SK-N-SH (cell line): ENCODE measurements at regions not wholly inside any gene's neighbourhood (a gene's known extent, or its start where the extent isn't known, plus 50 kb on each side); places are given as distances from the start of the nearest gene placed in this dataset.

Experiments
- MXI1 ChIP-seq: IDR thresholded peaks from 2 replicates; pipeline ENCODE4 v1.6.1; 2012; ENCODE audit warnings: mild to moderate bottlenecking, low read depth, low read length, improper control_type of control experiment
- POLR2AphosphoS5 ChIP-seq: IDR thresholded peaks from 2 replicates; pipeline ENCODE4 v1.6.1; 2012; ENCODE audit warnings: low read depth, low read length
- TF ChIP-seq, protein P1 (sequence below): IDR thresholded peaks from 2 replicates; pipeline ENCODE4 v1.4.0; 2012; ENCODE audit warnings: low read depth, borderline replicate concordance
- TF ChIP-seq, protein P2 (sequence below): fragments of 200-600 bp; sonication (generic); IDR thresholded peaks from 2 replicates; pipeline ENCODE4 v1.6.1; 2017; ENCODE audit warnings: antibody characterized with exemption, mild to moderate bottlenecking, moderate library complexity
- TF ChIP-seq, protein P3 (sequence below): IDR thresholded peaks from 2 replicates; pipeline ENCODE4; 2012
- TF ChIP-seq, protein P4 (sequence below): IDR thresholded peaks from 2 replicates; pipeline ENCODE4 v1.6.1; 2012; ENCODE audit warnings: mild to moderate bottlenecking, low read depth, low read length, moderate library complexity

DNA sequence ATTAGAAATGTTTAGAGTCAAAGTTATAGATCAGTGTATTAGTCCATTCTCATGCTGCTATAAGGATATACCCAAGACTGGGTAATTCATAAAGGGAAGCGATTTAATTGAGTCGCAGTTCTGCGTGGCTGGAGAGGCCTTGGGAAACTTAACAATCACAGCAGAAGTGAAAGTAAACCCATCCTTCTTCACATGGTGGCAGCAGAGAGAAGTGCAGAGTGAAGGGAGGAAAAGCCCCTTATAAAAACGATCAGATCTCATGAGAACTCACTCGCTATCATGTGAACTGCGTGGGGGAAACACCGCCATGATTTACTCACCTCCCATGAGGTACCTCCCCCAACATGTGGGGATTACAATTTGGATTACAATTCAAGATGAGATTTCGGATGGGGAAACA is 871.5 kb downstream of the DIPK2A start:
- TF ChIP-seq, protein P1, sequence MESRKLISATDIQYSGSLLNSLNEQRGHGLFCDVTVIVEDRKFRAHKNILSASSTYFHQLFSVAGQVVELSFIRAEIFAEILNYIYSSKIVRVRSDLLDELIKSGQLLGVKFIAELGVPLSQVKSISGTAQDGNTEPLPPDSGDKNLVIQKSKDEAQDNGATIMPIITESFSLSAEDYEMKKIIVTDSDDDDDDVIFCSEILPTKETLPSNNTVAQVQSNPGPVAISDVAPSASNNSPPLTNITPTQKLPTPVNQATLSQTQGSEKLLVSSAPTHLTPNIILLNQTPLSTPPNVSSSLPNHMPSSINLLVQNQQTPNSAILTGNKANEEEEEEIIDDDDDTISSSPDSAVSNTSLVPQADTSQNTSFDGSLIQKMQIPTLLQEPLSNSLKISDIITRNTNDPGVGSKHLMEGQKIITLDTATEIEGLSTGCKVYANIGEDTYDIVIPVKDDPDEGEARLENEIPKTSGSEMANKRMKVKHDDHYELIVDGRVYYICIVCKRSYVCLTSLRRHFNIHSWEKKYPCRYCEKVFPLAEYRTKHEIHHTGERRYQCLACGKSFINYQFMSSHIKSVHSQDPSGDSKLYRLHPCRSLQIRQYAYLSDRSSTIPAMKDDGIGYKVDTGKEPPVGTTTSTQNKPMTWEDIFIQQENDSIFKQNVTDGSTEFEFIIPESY, result no peak
- TF ChIP-seq, protein P2, sequence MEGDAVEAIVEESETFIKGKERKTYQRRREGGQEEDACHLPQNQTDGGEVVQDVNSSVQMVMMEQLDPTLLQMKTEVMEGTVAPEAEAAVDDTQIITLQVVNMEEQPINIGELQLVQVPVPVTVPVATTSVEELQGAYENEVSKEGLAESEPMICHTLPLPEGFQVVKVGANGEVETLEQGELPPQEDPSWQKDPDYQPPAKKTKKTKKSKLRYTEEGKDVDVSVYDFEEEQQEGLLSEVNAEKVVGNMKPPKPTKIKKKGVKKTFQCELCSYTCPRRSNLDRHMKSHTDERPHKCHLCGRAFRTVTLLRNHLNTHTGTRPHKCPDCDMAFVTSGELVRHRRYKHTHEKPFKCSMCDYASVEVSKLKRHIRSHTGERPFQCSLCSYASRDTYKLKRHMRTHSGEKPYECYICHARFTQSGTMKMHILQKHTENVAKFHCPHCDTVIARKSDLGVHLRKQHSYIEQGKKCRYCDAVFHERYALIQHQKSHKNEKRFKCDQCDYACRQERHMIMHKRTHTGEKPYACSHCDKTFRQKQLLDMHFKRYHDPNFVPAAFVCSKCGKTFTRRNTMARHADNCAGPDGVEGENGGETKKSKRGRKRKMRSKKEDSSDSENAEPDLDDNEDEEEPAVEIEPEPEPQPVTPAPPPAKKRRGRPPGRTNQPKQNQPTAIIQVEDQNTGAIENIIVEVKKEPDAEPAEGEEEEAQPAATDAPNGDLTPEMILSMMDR, result peak; percentile 33; the same call in 1 of the 2 replicates
- TF ChIP-seq, protein P3, sequence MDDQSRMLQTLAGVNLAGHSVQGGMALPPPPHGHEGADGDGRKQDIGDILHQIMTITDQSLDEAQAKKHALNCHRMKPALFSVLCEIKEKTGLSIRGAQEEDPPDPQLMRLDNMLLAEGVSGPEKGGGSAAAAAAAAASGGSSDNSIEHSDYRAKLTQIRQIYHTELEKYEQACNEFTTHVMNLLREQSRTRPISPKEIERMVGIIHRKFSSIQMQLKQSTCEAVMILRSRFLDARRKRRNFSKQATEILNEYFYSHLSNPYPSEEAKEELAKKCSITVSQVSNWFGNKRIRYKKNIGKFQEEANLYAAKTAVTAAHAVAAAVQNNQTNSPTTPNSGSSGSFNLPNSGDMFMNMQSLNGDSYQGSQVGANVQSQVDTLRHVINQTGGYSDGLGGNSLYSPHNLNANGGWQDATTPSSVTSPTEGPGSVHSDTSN, result no peak
- TF ChIP-seq POLR2AphosphoS5, result no peak
- no peak for TF ChIP-seq MXI1
- TF ChIP-seq, protein P4, sequence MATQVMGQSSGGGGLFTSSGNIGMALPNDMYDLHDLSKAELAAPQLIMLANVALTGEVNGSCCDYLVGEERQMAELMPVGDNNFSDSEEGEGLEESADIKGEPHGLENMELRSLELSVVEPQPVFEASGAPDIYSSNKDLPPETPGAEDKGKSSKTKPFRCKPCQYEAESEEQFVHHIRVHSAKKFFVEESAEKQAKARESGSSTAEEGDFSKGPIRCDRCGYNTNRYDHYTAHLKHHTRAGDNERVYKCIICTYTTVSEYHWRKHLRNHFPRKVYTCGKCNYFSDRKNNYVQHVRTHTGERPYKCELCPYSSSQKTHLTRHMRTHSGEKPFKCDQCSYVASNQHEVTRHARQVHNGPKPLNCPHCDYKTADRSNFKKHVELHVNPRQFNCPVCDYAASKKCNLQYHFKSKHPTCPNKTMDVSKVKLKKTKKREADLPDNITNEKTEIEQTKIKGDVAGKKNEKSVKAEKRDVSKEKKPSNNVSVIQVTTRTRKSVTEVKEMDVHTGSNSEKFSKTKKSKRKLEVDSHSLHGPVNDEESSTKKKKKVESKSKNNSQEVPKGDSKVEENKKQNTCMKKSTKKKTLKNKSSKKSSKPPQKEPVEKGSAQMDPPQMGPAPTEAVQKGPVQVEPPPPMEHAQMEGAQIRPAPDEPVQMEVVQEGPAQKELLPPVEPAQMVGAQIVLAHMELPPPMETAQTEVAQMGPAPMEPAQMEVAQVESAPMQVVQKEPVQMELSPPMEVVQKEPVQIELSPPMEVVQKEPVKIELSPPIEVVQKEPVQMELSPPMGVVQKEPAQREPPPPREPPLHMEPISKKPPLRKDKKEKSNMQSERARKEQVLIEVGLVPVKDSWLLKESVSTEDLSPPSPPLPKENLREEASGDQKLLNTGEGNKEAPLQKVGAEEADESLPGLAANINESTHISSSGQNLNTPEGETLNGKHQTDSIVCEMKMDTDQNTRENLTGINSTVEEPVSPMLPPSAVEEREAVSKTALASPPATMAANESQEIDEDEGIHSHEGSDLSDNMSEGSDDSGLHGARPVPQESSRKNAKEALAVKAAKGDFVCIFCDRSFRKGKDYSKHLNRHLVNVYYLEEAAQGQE, result no peak
